Stimulated activated CD8-positive, alpha-beta memory T cell treated with anti-CD3 and anti-CD28 coated beads, Interleukin-15, amount 100 ng/mL, for 48 hours (primary cell): ENCODE measurements at regions not wholly inside any gene's neighbourhood (a gene's known extent, or its start where the extent isn't known, plus 50 kb on each side); places are given as distances from the start of the nearest gene placed in this dataset.

Source experiments
- DNase-seq, 2 donors: peaks; one replicate each; pipeline ENCODE4 v3.0.0-alpha.2; 2020; ENCODE audit warnings: low read depth in 2 of 2

- no peak for DNase-seq
These were observed 204.1 kb upstream of the BMPER start for GRCh38 chr7:33701189-33701740.

- no peak for DNase-seq
These were observed 203.4 kb upstream of the BMPER start for GRCh38 chr7:33701927-33702326.

DNA sequence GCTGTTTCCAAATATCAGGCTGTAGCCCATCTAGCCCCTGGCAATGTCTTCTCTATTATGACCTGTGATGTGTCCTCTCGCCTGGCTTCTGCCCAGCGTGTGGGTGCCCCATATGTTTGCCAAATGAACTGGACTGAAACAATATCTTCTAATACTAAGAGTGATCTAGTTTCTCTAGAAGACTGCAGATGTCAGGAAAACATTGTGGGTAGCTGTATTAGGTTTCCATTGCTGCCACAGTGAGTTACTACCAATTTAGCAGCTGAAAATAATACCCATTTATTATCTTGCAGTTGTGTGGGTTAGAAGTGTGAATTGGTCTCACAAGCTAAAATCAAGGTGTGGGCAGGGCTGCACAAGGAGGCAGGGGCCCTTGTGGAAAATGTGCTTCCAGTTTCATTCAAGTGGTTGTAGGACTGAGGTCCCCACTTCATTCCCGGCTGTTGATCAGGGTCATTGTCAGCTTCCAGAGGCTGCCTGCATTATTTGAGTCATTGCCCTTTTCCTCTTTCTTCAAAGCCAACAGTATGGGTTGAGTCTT is 202.8 kb upstream of the BMPER start:
- DNase-seq: no peak

DNA sequence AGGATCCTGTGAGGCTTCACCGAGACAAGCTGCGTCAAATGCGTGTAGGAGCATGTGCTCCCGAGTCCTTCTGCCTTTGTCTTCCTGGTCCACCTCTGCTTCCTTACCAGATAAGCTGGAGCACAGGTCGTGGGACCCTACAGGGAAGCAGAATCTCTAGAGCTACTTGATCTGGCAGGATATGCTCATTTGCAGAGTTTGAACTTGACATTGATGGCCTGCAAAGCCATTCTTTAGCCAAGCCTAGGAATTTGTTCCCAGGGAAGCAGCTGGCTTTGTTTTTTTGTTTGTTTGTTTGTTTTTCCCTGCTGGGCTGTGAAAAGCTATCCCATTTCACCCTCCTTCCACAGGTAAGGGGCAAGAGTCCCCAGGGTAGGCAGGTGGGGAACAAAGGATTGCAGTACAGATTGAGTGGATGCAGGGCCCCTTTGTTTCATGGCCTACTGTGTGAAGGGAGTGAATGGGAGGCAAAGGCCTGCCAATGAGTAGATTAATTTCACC is 200.0 kb upstream of the BMPER start:
- no peak for DNase-seq

DNA sequence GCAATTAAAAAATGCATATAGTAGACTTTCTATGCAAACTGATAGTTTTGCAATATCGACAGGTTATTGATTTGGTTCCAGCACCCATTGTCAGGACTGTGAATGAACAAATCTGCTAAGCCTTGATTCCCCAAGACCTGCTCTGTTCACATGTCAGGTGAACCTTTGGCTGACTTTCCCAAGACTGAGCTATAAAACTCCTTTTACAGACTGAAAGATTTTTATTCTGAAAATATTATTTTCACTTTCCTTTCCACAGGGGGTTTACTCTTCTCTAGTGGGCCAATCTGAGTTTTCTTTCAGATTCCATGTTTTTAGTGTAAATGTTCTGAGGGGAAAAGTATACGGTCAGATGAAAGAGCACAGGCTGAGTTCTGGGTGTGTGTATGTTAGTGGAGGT is 199.2 kb upstream of the BMPER start:
- no peak for DNase-seq

GRCh38 chr7:33706771-33707200 is 198.6 kb upstream of the BMPER start:
- DNase-seq: no peak

- no peak for DNase-seq
These were observed 197.9 kb upstream of the BMPER start for GRCh38 chr7:33707427-33707826.

GRCh38 chr7:33710608-33711007 is 194.7 kb upstream of the BMPER start:
- DNase-seq: no peak

DNA sequence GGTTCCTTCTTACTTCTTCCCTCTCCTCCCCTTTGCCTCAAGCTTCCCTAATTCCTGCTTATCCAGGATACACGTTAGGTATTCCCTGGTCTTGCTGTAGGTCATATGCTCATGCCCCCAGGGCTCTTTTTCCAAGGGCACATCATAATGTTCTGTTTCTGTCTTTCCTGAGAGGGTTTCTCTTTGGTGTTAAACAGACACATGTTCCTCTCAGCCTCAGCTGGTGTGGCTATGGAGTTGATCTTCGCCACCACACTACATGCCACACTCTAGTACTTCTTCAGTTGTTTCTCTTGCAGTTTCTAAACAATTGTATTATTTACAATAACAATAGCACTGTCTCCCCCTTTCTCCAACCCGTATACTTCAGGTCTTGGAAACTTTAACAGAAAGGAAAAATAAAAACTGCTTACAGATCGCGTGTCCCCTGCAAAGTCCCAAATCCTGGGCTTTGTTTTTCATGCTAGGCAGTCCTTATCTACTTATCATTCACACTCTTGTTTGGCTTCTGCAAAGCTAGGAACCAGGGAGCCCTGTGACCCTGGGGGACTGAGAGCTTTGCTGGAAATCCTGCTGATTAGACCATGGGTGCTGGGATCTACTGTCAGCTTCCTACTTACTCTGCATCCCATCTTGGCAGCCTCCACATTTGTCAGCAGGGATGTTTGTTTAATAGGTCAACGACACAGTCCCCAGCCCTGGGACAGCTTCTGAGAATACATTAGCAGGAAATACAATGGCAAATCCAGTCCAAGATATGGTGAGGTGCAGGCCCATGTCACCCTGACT is 193.9 kb upstream of the BMPER start:
- DNase-seq: no peak

- no peak for DNase-seq
These were observed 193.3 kb upstream of the BMPER start for GRCh38 chr7:33712020-33712414.

GRCh38 chr7:33714208-33714607 is 191.1 kb upstream of the BMPER start:
- no peak for DNase-seq

GRCh38 chr7:33716581-33717477 is 188.5 kb upstream of the BMPER start:
- no peak for DNase-seq

- DNase-seq: no peak
These were observed 186.2 kb upstream of the BMPER start for GRCh38 chr7:33719059-33719581.

- no peak for DNase-seq
These were observed 185.2 kb upstream of the BMPER start for GRCh38 chr7:33720139-33720538.

- no peak for DNase-seq
These were observed 184.5 kb upstream of the BMPER start for GRCh38 chr7:33720870-33721269.

DNA sequence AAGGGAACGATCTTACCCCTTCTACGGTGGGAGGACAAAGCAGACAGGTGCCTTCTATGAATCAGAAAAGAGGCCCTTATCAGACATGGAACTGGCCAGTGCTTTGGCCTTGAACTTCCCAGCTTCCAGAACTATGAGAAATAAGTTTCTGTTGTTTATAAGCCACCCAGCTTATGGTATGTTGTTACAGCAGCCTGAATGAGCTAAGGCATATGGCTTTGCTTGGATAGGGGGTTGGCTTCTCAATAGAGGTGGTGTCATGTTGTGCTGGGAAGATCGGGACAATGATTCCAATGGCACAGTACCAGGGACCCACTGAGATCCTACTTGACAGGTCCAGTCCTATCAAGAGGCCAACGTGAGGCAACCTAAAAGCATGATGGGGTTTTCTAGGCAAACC is 183.4 kb upstream of the BMPER start:
- no peak for DNase-seq

DNA sequence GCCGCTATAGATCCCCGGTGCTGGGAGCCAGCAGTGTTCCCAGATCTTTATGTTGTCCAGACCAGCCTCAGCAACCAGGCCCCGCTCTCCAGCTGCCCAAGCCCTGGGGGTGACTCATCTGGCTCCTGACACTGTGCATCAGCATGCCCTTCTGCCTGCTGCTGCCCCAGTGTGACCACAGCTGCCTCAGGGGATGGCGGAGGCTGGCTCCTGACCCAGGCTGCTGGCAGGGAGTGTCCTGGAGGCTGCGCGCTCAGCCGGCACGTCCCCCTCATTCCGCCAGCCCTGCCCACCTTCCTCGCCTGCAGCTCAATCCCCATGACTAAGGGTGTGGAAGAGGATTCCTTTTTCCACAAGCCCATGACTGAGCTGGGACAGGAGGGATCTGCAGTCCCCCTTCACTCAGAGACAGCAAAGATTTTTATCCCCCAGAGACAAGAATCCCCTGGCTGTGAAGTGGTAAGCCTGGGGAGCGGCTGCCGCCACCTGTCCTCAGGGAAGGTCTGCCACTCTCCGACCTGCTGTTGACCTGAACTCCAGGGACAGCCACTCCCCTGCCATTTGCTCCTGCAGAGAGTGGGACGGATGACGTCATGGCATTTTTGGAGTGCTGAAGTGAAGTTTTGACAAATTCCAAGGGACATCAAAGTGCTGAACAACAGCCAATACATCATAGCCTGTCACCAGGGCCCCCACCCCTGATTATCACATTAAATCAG is 182.8 kb upstream of the BMPER start:
- DNase-seq: no peak

DNA sequence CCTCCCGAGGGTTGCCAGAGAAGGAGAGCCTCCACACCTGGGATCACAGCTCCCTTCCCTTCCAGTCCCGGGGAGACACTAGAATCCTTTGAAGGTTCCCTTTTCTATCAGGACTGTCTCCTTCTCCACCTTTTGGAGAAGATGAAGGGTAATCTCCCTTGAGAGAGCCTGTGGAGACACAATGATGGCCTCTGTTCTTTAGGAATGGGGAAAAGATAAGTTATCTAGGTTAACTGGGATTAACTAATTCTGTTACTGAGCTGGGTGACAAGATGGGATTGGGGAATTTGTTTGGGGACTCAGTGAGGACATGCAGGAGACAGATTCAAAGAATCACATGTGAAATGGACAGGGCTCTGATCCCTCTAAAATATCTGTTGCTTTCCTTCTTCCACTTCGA is 181.1 kb upstream of the BMPER start:
- DNase-seq: no peak

DNA sequence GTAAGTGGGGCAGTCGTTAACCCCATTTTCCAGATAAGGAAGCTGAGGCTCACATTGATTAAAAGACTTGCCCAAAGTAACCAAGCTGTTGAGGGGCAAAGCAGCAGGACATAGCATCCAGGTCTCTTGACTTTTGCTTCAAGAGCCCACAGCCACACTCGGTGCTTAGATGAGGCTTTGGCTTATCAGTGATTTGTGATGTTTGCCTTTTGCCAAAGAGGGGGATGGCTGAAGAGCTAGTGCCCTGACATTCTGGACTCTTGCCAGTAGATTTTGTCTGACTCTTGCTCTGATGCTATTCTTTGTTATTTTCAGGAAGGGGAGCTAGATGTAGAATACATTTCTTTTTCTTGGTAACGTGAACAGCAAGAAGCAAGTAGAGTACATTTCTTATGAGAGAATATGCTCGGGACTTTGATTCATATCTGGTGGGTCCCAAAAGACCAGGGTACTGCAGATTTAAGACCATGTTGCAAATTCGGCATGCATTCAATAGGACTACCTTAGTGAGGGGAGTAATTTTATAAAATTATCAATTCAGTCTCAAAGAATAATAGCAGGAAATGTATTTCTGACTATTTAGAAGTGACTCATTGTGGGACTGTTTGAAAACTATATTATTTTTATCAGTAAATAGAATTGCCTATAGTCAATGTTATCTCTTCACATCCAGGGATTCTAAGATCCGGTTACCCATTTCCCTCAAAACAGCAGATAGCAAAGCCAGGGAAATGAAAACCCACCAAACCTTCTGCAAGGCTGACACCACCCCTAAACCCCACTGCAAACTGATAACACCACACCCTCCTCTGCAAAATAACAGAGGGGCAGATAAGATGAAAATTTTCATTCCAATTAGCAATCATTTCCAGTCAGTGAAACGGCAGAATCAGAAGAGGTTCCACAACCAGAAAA is 180.0 kb upstream of the BMPER start:
- no peak for DNase-seq

DNA sequence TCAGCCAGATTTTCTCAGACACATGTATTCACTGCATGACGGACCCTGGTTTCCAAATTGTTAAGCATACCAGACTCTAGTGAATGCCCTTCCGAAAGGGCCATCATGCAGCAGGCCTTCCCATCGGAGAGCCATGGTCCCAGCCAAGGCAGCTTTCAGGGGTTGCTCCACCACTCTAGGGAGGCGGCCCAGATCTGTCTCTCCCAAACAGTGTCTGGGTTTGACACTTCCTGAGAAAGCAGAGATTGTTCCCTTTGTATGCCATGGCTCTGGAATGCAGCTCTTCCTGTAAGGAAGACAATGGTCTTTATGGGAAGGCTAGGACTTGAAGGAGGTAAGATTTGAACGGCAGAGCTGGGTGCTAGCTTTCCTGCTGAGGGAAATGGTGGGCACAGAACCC is 178.8 kb upstream of the BMPER start:
- no peak for DNase-seq
